ENCODE measurements at regions not wholly inside any gene's neighbourhood (a gene's known extent, or its start where the extent isn't known, plus 50 kb on each side); places are given as distances from the start of the nearest gene placed in this dataset.

- H3K4me1 Mint-ChIP-seq, result peaks cover 29% of the 10 kb centered on the region
- no peak for DNase-seq
- H3K4me3 Mint-ChIP-seq, result no peak overlapping the region
- Histone ChIP-seq H3K27me3 (ENCODE audit: control insufficient read depth, insufficient read depth, low read length, poor library complexity, severe bottlenecking) (peaks cover 20% of the 10 kb centered on the region), H3K27ac (ENCODE audit: low read depth, low read length) (no peak overlapping the region), H3K36me3 (ENCODE audit: control insufficient read depth, insufficient read depth, low read length) (no peaks in the 10 kb centered on the region), H3K9me3 (ENCODE audit: control insufficient read depth, low read length) (peaks cover 10% of the 10 kb centered on the region), H3K4me1 (ENCODE audit: control insufficient read depth, insufficient read depth, low read length) (no peaks in the 10 kb centered on the region), H3K4me3 (ENCODE audit: low read length) (no peak overlapping the region), H3K9ac (ENCODE audit: extremely low read depth, low read length, poor library complexity, severe bottlenecking) (no peak overlapping the region)
- no peak overlapping the region for H3K27ac Mint-ChIP-seq
- peaks cover 6% of the 10 kb centered on the region for H3K9me3 Mint-ChIP-seq
- 94% methylated on average over 2 of the region's 2 CpGs; no CpG with 5 or more reads in 1 of the 2 experiments for WGBS, 2 experiments (ENCODE audit: insufficient coverage in 1 of 2, insufficient read length in 1 of 2)
- H3K36me3 Mint-ChIP-seq (ENCODE audit: low read depth), result no peaks in the 10 kb centered on the region
- TF ChIP-seq CTCF (conservative IDR thresholded peaks at IDR 0.05), result no peak
- H3K27me3 Mint-ChIP-seq (ENCODE audit: insufficient read depth), result peaks cover 10% of the 10 kb centered on the region
Observed at GRCh38 chr5:125398466-125398865, 652.0 kb upstream of the ZNF608 start.

GRCh38 chr5:125399885-125400284 lies 653.4 kb upstream of the ZNF608 start:
- Histone ChIP-seq H3K36me3 (ENCODE audit: control insufficient read depth, insufficient read depth, low read length) (no peaks in the 10 kb centered on the region), H3K4me1 (ENCODE audit: control insufficient read depth, insufficient read depth, low read length) (no peaks in the 10 kb centered on the region), H3K27me3 (ENCODE audit: control insufficient read depth, insufficient read depth, low read length, poor library complexity, severe bottlenecking) (peaks cover 31% of the 10 kb centered on the region), H3K27ac (ENCODE audit: low read depth, low read length) (no peak overlapping the region), H3K9me3 (ENCODE audit: control insufficient read depth, low read length) (peaks cover 14% of the 10 kb centered on the region), H3K4me3 (ENCODE audit: low read length) (no peak overlapping the region), H3K9ac (ENCODE audit: extremely low read depth, low read length, poor library complexity, severe bottlenecking) (no peak overlapping the region)
- Mint-ChIP-seq H3K36me3 (ENCODE audit: low read depth) (no peaks in the 10 kb centered on the region), H3K4me1 (peaks cover 29% of the 10 kb centered on the region), H3K9me3 (peaks cover 6% of the 10 kb centered on the region), H3K27me3 (ENCODE audit: insufficient read depth) (peaks cover 22% of the 10 kb centered on the region), H3K4me3 (no peak overlapping the region), H3K27ac (no peak overlapping the region)
- DNase-seq, result no peak
- WGBS, 2 experiments (ENCODE audit: insufficient coverage in 1 of 2, insufficient read length in 1 of 2), result 96% methylated on average over 3 of the region's 3 CpGs; no CpG with 5 or more reads in 1 of the 2 experiments
- TF ChIP-seq CTCF (conservative IDR thresholded peaks at IDR 0.05), result no peak

- Histone ChIP-seq H3K4me1 (ENCODE audit: control insufficient read depth, insufficient read depth, low read length) (no peaks in the 10 kb centered on the region), H3K9me3 (ENCODE audit: control insufficient read depth, low read length) (peaks cover 19% of the 10 kb centered on the region), H3K27ac (ENCODE audit: low read depth, low read length) (no peak overlapping the region), H3K9ac (ENCODE audit: extremely low read depth, low read length, poor library complexity, severe bottlenecking) (no peak overlapping the region), H3K4me3 (ENCODE audit: low read length) (no peak overlapping the region), H3K36me3 (ENCODE audit: control insufficient read depth, insufficient read depth, low read length) (no peaks in the 10 kb centered on the region), H3K27me3 (ENCODE audit: control insufficient read depth, insufficient read depth, low read length, poor library complexity, severe bottlenecking) (peaks cover 41% of the 10 kb centered on the region)
- Mint-ChIP-seq H3K4me1 (peaks cover 29% of the 10 kb centered on the region), H3K36me3 (ENCODE audit: low read depth) (no peaks in the 10 kb centered on the region), H3K9me3 (peaks cover 4% of the 10 kb centered on the region), H3K27ac (no peak overlapping the region), H3K4me3 (no peak overlapping the region), H3K27me3 (ENCODE audit: insufficient read depth) (peaks cover 32% of the 10 kb centered on the region)
- no peak for TF ChIP-seq CTCF (conservative IDR thresholded peaks at IDR 0.05)
- 91 to 95% methylated on average over 3 of the region's 5 CpGs for WGBS, 2 experiments (ENCODE audit: insufficient coverage in 1 of 2, insufficient read length in 1 of 2)
- DNase-seq, result no peak
Observed at GRCh38 chr5:125401724-125402622, 655.5 kb upstream of the ZNF608 start.
